ENCODE measurements at regions not wholly inside any gene's neighbourhood (a gene's known extent, or its start where the extent isn't known, plus 50 kb on each side); places are given as distances from the start of the nearest gene placed in this dataset.

GRCh38 chr1:81109038-81109437 lies 691.7 kb upstream of the ADGRL2 start:
- H3K9me3 ChIP-seq (ENCODE audit: control insufficient read depth, insufficient read depth, low read depth, low read length), result no peaks in the 10 kb centered on the region
- TF ChIP-seq REST (IDR thresholded peaks at IDR 0.05; ENCODE audit: insufficient read depth in 1 of 2, low read depth in 2 of 2, low read length in 1 of 2) (no peak), TCF7L2 (IDR thresholded peaks at IDR 0.05; ENCODE audit: low read depth, low read length) (no peak), CTCF (IDR thresholded peaks at IDR 0.05) (no peak), POLR2AphosphoS5 (IDR thresholded peaks at IDR 0.05; ENCODE audit: low read depth, low read length) (no peak), SIN3A (IDR thresholded peaks at IDR 0.05; ENCODE audit: borderline replicate concordance, insufficient read depth, low read depth, low read length) (no peak)
- H3K27me3 ChIP-seq (ENCODE audit: control insufficient read depth, insufficient read depth, low read length), result no peaks in the 10 kb centered on the region
- ATAC-seq (no peak), DNase-seq (ENCODE audit: low read depth, low spot score) (no peak)
- in situ Hi-C loops (cut with HindIII; ENCODE audit: low pct_unique_long_range_greater_than_20kb, low sequenced_read_pairs), result no loop called here
- no peaks in the 10 kb centered on the region for H3K36me3 ChIP-seq (ENCODE audit: control insufficient read depth, insufficient read depth, low read length)
- no peak overlapping the region for H3K27ac ChIP-seq (ENCODE audit: low read length)
- no TSS peak for BruUV-seq (replicated peaks)
- intact Hi-C loops (cut with micrococcal nuclease; ENCODE audit: unreplicated experiment), result no loop called here
- no peaks in the 10 kb centered on the region for H3K4me1 ChIP-seq (ENCODE audit: control insufficient read depth, insufficient read depth, low read length)
- H3K4me3 ChIP-seq (ENCODE audit: low read depth in 2 of 2, low read length in 2 of 2), result no peak overlapping the region
- CTCF ChIA-PET, result no interaction called here
- POLR2A ChIA-PET, result no interaction called here

- Histone ChIP-seq H3K4me3 (ENCODE audit: low read depth in 2 of 2, low read length in 2 of 2) (no peak overlapping the region), H3K27ac (ENCODE audit: low read length) (no peak overlapping the region), H3K4me1 (ENCODE audit: control insufficient read depth, insufficient read depth, low read length) (no peaks in the 10 kb centered on the region), H3K36me3 (ENCODE audit: control insufficient read depth, insufficient read depth, low read length) (no peaks in the 10 kb centered on the region), H3K27me3 (ENCODE audit: control insufficient read depth, insufficient read depth, low read length) (no peaks in the 10 kb centered on the region), H3K9me3 (ENCODE audit: control insufficient read depth, insufficient read depth, low read depth, low read length) (no peaks in the 10 kb centered on the region)
- no TSS peak for BruUV-seq (replicated peaks)
- intact Hi-C loops (cut with micrococcal nuclease; ENCODE audit: unreplicated experiment), result no loop called here
- TF ChIP-seq CTCF (IDR thresholded peaks at IDR 0.05), result no peak
- no peak for TF ChIP-seq POLR2AphosphoS5 (IDR thresholded peaks at IDR 0.05; ENCODE audit: low read depth, low read length)
- TF ChIP-seq TCF7L2 (IDR thresholded peaks at IDR 0.05; ENCODE audit: low read depth, low read length), result no peak
- no peak for TF ChIP-seq REST (IDR thresholded peaks at IDR 0.05; ENCODE audit: insufficient read depth in 1 of 2, low read depth in 2 of 2, low read length in 1 of 2)
- no peak for TF ChIP-seq SIN3A (IDR thresholded peaks at IDR 0.05; ENCODE audit: borderline replicate concordance, insufficient read depth, low read depth, low read length)
- ChIA-PET POLR2A (no interaction called here), CTCF (no interaction called here)
- DNase-seq (ENCODE audit: low read depth, low spot score), result no peak
- ATAC-seq, result no peak
- in situ Hi-C loops (cut with HindIII; ENCODE audit: low pct_unique_long_range_greater_than_20kb, low sequenced_read_pairs), result no loop called here
Observed at GRCh38 chr1:81097860-81098259, 702.9 kb upstream of the ADGRL2 start.

Data from Panc1 (cell line).